Esophagus muscularis mucosa (tissue), 3 donors: ENCODE measurements at regions not wholly inside any gene's neighbourhood (a gene's known extent, or its start where the extent isn't known, plus 50 kb on each side); places are given as distances from the start of the nearest gene placed in this dataset.

Experiments used
- POLR2A ChIP-seq: fragments of 450-650 bp; IDR thresholded peaks from one replicate; pipeline ENCODE4 v1.6.1; 2017; ENCODE audit warnings: antibody characterized with exemption, moderate library complexity, mild to moderate bottlenecking, low read depth
- TF ChIP-seq, protein P1 (sequence below), 3 experiments: fragments of 200-600 bp in 2 of 3; fragments of 450-650 bp in 1 of 3; sonication (generic) in 2 of 3; IDR thresholded peaks; one replicate each; pipeline ENCODE4 v1.5.1; 2017 to 2019; ENCODE audit warnings: antibody characterized with exemption in 3 of 3, mild to moderate bottlenecking in 2 of 3, moderate library complexity in 1 of 3

DNA sequence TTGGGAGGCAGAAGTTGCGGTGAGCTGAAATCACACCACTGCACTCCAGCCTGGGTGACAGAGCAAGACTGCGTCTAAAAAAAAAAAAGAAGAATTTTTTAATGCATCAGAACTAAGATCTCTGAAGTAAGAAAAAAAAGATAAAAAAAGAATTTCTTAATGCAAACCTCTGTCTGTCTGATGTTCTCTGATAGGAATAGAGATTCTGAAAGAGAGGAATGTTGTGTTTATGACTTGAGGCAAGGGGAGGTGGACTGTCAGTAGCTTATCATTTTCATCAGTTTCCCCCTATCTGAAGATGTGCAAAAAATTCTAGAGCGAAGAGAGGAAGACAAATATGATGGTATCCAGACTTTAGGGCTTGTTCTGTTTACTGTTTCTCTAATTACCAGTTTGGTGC, 121.5 kb downstream of the SEC23IP start:
- TF ChIP-seq, protein P1, sequence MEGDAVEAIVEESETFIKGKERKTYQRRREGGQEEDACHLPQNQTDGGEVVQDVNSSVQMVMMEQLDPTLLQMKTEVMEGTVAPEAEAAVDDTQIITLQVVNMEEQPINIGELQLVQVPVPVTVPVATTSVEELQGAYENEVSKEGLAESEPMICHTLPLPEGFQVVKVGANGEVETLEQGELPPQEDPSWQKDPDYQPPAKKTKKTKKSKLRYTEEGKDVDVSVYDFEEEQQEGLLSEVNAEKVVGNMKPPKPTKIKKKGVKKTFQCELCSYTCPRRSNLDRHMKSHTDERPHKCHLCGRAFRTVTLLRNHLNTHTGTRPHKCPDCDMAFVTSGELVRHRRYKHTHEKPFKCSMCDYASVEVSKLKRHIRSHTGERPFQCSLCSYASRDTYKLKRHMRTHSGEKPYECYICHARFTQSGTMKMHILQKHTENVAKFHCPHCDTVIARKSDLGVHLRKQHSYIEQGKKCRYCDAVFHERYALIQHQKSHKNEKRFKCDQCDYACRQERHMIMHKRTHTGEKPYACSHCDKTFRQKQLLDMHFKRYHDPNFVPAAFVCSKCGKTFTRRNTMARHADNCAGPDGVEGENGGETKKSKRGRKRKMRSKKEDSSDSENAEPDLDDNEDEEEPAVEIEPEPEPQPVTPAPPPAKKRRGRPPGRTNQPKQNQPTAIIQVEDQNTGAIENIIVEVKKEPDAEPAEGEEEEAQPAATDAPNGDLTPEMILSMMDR (IDR thresholded peaks at IDR 0.05): no peak
- no peak for TF ChIP-seq POLR2A
